Adrenal gland (tissue), 9 donors: ENCODE measurements at regions not wholly inside any gene's neighbourhood (a gene's known extent, or its start where the extent isn't known, plus 50 kb on each side); places are given as distances from the start of the nearest gene placed in this dataset.
"Not testable (repeated sequence)": the region's sequence is repeated elsewhere in the genome, so short reads cannot be mapped to it uniquely, and the experiment has no call there.

ENCODE experiments used
- DNase-seq, 7 donors: peaks; one replicate each; pipeline ENCODE4 v3.0.0-alpha.2; 2019 to 2020
- H3K27ac ChIP-seq, 5 donors: fragments of 200-600 bp; sonication (generic) in 4 of 5; 1 replicate in 3 of 5; 2 replicates in 2 of 5; pipeline versions ENCODE4 v1.5.1 to v1.8.0; 2016 to 2020; ENCODE audit warnings: mild to moderate bottlenecking in 1 of 5
- H3K27me3 ChIP-seq: fragments of 200-600 bp; 2 replicates; pipeline ENCODE4 v1.8.0; 2021
- H3K36me3 ChIP-seq, 2 donors: fragments of 200-600 bp; replicated peaks in 1 of 2; 1 replicate in 1 of 2; 2 replicates in 1 of 2; pipeline versions ENCODE4 v1.5.1 to v1.8.0; 2018 to 2022
- H3K4me1 ChIP-seq, 2 donors: fragments of 200-600 bp; replicated peaks in 1 of 2; 1 replicate in 1 of 2; 2 replicates in 1 of 2; pipeline versions ENCODE4 v1.5.1 to v1.8.0; 2018 to 2021
- H3K4me3 ChIP-seq, 4 donors: fragments of 200-600 bp; sonication (generic) in 3 of 4; one replicate each; pipeline ENCODE4 v1.5.1; 2016 to 2018
- H3K9me3 ChIP-seq, 3 donors: fragments of 200-600 bp; sonication (generic) in 1 of 3; replicated peaks in 1 of 3; 1 replicate in 2 of 3; 2 replicates in 1 of 3; pipeline versions ENCODE4 v1.5.1 to v1.8.0; 2016 to 2021
- CTCF ChIP-seq, 6 experiments: fragments of 450-650 bp in 4 of 6; fragments of 200-600 bp in 2 of 6; sonication (generic) in 1 of 6; IDR thresholded peaks; 1 replicate in 5 of 6; 2 replicates in 1 of 6; pipeline versions ENCODE4 v1.5.1 to v1.8.0; 2016 to 2021; ENCODE audit warnings: antibody characterized with exemption in 6 of 6, mild to moderate bottlenecking in 2 of 6, moderate library complexity in 1 of 6
- POLR2A ChIP-seq, 2 donors: fragments of 450-650 bp; IDR thresholded peaks; one replicate each; pipeline ENCODE4 v1.6.1; 2017; ENCODE audit warnings: antibody characterized with exemption in 2 of 2, mild to moderate bottlenecking in 2 of 2, moderate library complexity in 1 of 2
- WGBS, 4 donors: extraction: QIAGEN DNeasy Blood & Tissue Kit in 2 of 4; methylation state at CpG; one replicate each; pipeline versions ENCODE4 v1.1.5 to v1.1.7; 2013 to 2017; 5-methylcytosine and 5-hydroxymethylcytosine counted together
- intact Hi-C, 2 donors: fragments of 100-400 bp; cut with DNase I; formaldehyde crosslinking; loops; one replicate each; pipeline versions ENCODE4 v1.14.1 to v1.15.0; 2022 to 2023
- donor health status: healthy with polysubstance abuse.
- donor health status: Bipolar disorder and iron deficiency.
- donor health status: DM: yes; HTN: yes; CAD: no.
- donor health status: DM: no; HTN: no; CAD: no.
- donor health status: DM: no; HTN: no; CAD: no.

- 32 to 38% (median 36%) methylated on average over 11 of the region's 11 CpGs for WGBS, 4 donors
- Histone ChIP-seq H3K27ac (no peak overlapping the region), H3K9me3 (no peaks in the 10 kb centered on the region), H3K36me3 (no peaks in the 10 kb centered on the region), H3K4me3 (peak overlapping the region in 1 of 4 donors; percentile 9), H3K4me1 (peaks cover 0 to 6% of the 10 kb centered on the region in 2 donors), H3K27me3 (no peaks in the 10 kb centered on the region)
- peak in 4 of 7 donors; percentile 10 to 22 (median 21) for DNase-seq
- TF ChIP-seq CTCF (IDR thresholded peaks at IDR 0.05): no peak
- no peak for TF ChIP-seq POLR2A (IDR thresholded peaks at IDR 0.05)
- intact Hi-C loops: no loop called here
Measured at GRCh38 chr6:15017261-15017660, 228.6 kb upstream of the JARID2 start.

DNA sequence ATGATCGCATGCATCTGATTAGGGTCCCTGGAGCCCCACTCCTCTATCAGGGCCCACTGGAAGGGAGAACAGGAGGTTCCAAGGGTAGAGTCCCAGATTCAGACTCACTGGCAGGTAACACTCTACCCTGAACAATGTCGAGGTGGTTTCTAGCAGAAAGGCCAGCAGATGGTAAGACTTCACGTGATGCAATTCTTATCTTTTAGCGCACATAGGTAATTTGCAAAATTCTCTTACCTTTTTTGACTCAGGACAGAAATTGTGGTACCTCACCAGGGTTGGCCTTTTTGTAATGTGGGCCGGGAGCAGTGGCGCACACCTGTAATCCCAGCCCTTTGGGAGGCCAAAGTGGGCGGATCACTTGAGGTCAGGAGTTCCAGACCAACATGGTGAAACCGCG is 228.1 kb upstream of the JARID2 start:
- no peak for TF ChIP-seq CTCF (IDR thresholded peaks at IDR 0.05)
- Histone ChIP-seq H3K27ac (no peak overlapping the region), H3K27me3 (no peaks in the 10 kb centered on the region), H3K9me3 (no peaks in the 10 kb centered on the region), H3K4me1 (peaks cover 0 to 6% of the 10 kb centered on the region in 2 donors), H3K36me3 (no peaks in the 10 kb centered on the region), H3K4me3 (no peak overlapping the region)
- DNase-seq: no peak
- 93 to 98% (median 93%) methylated on average over 9 of the region's 9 CpGs for WGBS, 4 donors
- intact Hi-C loops: no loop called here

GRCh38 chr6:15020119-15020770 is 225.6 kb upstream of the JARID2 start:
- no peaks in the 10 kb centered on the region for H3K27me3 ChIP-seq
- H3K4me1 ChIP-seq: peaks cover 0 to 6% of the 10 kb centered on the region in 2 donors
- H3K36me3 ChIP-seq: no peaks in the 10 kb centered on the region
- H3K4me3 ChIP-seq: no peak overlapping the region
- no peaks in the 10 kb centered on the region for H3K9me3 ChIP-seq
- intact Hi-C loops: no loop called here
- WGBS, 4 donors: 89 to 92% (median 90%) methylated on average over 8 of the region's 8 CpGs
- no peak overlapping the region for H3K27ac ChIP-seq
- no peak for DNase-seq
- TF ChIP-seq POLR2A (IDR thresholded peaks at IDR 0.05) (no peak), CTCF (IDR thresholded peaks at IDR 0.05) (no peak)

- Histone ChIP-seq H3K4me1 (peaks cover 0 to 6% of the 10 kb centered on the region in 2 donors), H3K9me3 (no peaks in the 10 kb centered on the region), H3K27me3 (no peaks in the 10 kb centered on the region), H3K36me3 (no peaks in the 10 kb centered on the region), H3K4me3 (no peak overlapping the region), H3K27ac (no peak overlapping the region)
- TF ChIP-seq POLR2A (IDR thresholded peaks at IDR 0.05): no peak
- TF ChIP-seq CTCF (IDR thresholded peaks at IDR 0.05): no peak
- DNase-seq: no peak
- intact Hi-C loops: no loop called here
- WGBS, 4 donors: 83 to 96% (median 88%) methylated on average over 7 of the region's 7 CpGs
Measured at GRCh38 chr6:15021074-15021473, 224.8 kb upstream of the JARID2 start.

DNA sequence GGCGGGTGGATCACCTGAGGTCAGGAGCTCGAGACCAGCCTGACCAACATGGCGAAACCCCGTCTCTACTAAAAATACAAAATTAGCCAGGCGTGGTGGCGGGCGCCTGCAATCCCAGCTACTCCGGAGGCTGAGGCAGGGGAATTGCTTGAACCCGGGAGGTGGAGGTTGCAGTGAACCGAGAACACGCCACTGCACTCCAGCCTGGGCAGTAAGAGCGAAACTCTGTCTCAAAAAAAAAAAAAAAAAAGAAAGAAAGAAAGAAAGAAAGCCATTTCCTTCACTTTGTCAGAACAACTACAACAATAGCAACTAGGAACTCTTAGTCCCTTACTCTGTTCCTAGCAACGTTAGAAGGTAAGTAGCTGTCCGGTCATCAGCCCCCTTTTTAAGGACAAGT is 222.9 kb upstream of the JARID2 start:
- 90 to 96% (median 93%) methylated on average over 11 to 14 of the region's 14 CpGs for WGBS, 4 donors

More for the DNA sequence above, 222.9 kb upstream of the JARID2 start:
- H3K36me3 ChIP-seq, DNase-seq, H3K4me1 ChIP-seq, H3K27ac ChIP-seq, H3K9me3 ChIP-seq, H3K4me3 ChIP-seq, intact Hi-C loops, H3K27me3 ChIP-seq: not testable (repeated sequence)
